GM23248 (cell line): ENCODE measurements at regions not wholly inside any gene's neighbourhood (a gene's known extent, or its start where the extent isn't known, plus 50 kb on each side); places are given as distances from the start of the nearest gene placed in this dataset.

ENCODE experiments used
- EZH2 ChIP-seq: fragments of 200-600 bp; sonication (generic); IDR thresholded peaks from 2 replicates; pipeline ENCODE4 v1.6.1; 2018; ENCODE audit warnings: antibody characterized with exemption, mild to moderate bottlenecking; ENCODE audit not compliant: insufficient read depth, poor library complexity, severe bottlenecking
- EZH2phosphoT487 ChIP-seq: fragments of 200-600 bp; sonication (generic); IDR thresholded peaks from 2 replicates; pipeline ENCODE4 v1.6.1; 2018; ENCODE audit warnings: antibody characterized with exemption, moderate library complexity, mild to moderate bottlenecking, low read depth; ENCODE audit not compliant: insufficient read depth

GRCh38 chr13:60647547-60647946 is 250.5 kb downstream of the TDRD3 start:
- TF ChIP-seq EZH2: no peak
- TF ChIP-seq EZH2phosphoT487: no peak
